ENCODE measurements at regions not wholly inside any gene's neighbourhood (a gene's known extent, or its start where the extent isn't known, plus 50 kb on each side); places are given as distances from the start of the nearest gene placed in this dataset.

GRCh38 chr13:107347641-107348369, 779.9 kb upstream of the ARGLU1 start:
- ATAC-seq (no peak), DNase-seq (ENCODE audit: low read depth, low spot score) (no peak)
- Histone ChIP-seq H2AFZ (ENCODE audit: low read depth, low read length, poor library complexity, severe bottlenecking) (no peak overlapping the region), H3K4me3 (replicated peaks in 1 of 2; ENCODE audit: low read depth in 1 of 2, low read length in 2 of 2) (no peak overlapping the region), H3K27me3 (ENCODE audit: insufficient read depth, low read length) (no peaks in the 10 kb centered on the region), H4K20me1 (ENCODE audit: insufficient read depth) (no peaks in the 10 kb centered on the region), H3K27ac (ENCODE audit: low read depth, low read length) (no peak overlapping the region), H3K4me1 (ENCODE audit: control insufficient read depth in 1 of 2, insufficient read depth in 2 of 2, low read length in 2 of 2) (no peaks in the 10 kb centered on the region), H3K9me3 (ENCODE audit: control insufficient read depth in 1 of 2, insufficient read depth in 1 of 2, low read depth in 1 of 2, low read length in 2 of 2) (peaks cover 0 to 18% of the 10 kb centered on the region in 2 experiments; a peak in 2 of 4 replicates), H3K9me2 (ENCODE audit: insufficient read depth) (no peaks in the 10 kb centered on the region), H3K4me2 (ENCODE audit: low read length) (no peak overlapping the region), H3K9ac (ENCODE audit: low read length) (no peak overlapping the region), H3K36me3 (ENCODE audit: control insufficient read depth in 1 of 2, insufficient read depth in 2 of 2, low read length in 2 of 2) (no peaks in the 10 kb centered on the region), H3K79me2 (ENCODE audit: insufficient read depth, low read length) (no peaks in the 10 kb centered on the region)
- ChIA-PET RAD21 (ENCODE audit: low non-redundant PET in 1 of 2, low total read pairs in 2 of 2, uncharacterized antibody in 2 of 2, unreplicated experiment in 2 of 2) (no interaction called here), CTCF (no interaction called here), POLR2A (no interaction called here)
- BruUV-seq (replicated peaks), result no TSS peak
- intact Hi-C loops (cut with micrococcal nuclease), result no loop called here
- TF ChIP-seq POLR2AphosphoS5 (IDR thresholded peaks at IDR 0.05; ENCODE audit: low read depth, low read length) (no peak), YY1 (IDR thresholded peaks at IDR 0.05; ENCODE audit: extremely low read depth, insufficient replicate concordance, low read depth, low read length) (no peak), CBX3 (IDR thresholded peaks at IDR 0.05; ENCODE audit: low read depth) (no peak), SRF (IDR thresholded peaks at IDR 0.05; ENCODE audit: low read depth) (no peak), EZH2phosphoT487 (IDR thresholded peaks at IDR 0.05; ENCODE audit: borderline replicate concordance) (no peak), POLR2A (IDR thresholded peaks at IDR 0.05; ENCODE audit: borderline replicate concordance, extremely low read depth, insufficient read depth, insufficient read length) (no peak), ZBTB33 (IDR thresholded peaks at IDR 0.05; ENCODE audit: extremely low read depth, insufficient replicate concordance, low read length) (no peak), CTCF (IDR thresholded peaks at IDR 0.05 in 2 of 3, conservative IDR thresholded peaks at IDR 0.05 in 1 of 3; ENCODE audit: borderline replicate concordance in 1 of 3, insufficient read depth in 1 of 3, low read depth in 2 of 3, low read length in 2 of 3) (no peak), CEBPB (IDR thresholded peaks at IDR 0.05; ENCODE audit: low read depth) (no peak), JUND (IDR thresholded peaks at IDR 0.05) (no peak), SIN3A (IDR thresholded peaks at IDR 0.05; ENCODE audit: low read depth) (no peak)
